ENCODE measurements at regions not wholly inside any gene's neighbourhood (a gene's known extent, or its start where the extent isn't known, plus 50 kb on each side); places are given as distances from the start of the nearest gene placed in this dataset.
"Not testable (repeated sequence)": the region's sequence is repeated elsewhere in the genome, so short reads cannot be mapped to it uniquely, and the experiment has no call there.

DNA sequence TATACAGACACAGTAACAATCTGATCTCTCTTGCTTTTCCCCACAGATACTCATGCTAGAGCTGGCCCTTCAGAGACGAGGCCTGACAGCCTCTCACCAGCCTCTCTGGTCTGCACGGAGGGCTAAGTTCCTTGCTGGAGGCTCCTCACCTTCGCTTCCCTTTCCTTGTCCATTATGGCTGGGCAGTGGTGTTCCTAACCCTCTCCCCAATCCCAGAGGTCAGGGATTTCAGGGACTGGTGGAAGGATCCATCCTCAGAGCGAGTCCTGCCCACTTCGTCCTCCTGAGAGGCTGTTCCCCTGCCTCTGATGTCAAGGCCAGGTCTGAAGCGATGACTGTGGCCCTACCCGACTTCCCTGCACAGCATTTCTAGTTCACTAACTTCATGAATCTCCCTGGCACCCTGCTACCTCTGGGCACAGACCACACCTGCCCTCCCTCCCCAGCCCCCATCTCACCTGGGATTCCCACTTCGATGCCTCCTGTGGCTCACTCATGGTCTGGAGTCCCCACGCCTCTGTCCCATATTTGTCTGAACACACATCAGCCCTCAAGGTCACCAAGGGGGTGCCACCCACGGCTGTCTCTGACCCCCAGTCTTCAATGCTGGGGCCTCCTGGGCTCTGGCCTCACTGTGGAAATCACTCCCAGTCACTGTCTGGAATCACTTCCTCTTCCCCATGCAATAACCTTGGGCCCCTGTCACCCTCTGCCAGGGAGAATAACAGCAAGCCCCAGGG is 124.9 kb upstream of the PRR20G start:
- DNase-seq, result no peak

DNA sequence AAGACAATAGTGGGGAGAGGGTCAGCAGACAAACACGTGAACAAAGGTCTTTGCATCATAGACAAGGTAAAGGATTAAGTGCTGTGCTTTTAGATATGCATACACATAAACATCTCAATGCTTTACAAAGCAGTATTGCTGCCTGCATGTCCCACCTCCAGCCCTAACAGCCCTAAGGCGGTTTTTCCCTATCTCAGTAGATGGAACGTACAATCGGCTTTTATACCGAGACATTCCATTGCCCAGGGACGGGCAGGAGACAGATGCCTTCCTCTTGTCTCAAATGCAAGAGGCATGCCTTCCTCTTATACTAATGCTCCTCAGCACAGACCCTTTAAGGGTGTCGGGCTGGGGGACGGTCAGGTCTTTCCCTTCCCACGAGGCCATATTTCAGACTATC is 124.0 kb upstream of the PRR20G start:
- DNase-seq, result not testable (repeated sequence)

DNA sequence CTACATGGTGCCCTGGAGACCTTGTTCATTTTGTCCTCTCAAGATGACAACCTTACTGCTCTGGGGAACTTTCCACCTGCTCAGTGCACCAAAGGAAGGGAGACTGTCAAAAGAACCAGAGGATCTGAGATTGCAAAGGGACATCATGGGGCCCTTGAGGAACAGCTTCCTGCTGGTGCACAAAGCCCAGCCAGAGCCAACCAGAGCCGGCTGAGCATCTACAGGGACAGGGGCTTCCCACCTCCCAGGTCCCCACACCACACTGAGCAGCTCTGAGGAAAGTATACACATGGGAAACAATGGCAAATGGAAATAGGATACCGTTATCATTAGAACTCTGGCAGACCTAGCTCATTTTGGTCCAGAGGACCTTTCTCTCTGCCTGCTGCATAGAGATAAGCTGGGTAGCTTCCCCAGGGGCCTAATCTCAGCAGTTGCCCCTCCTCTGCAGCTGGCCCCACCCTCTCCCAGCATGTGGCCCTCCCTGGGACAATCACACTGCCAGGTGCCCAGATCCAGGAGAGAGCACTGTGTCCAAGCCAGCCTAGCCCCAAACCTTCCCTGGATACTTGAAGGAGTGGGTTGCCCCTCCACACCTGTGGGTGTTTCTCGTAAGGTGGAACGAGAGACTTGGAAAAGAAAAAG is 123.4 kb upstream of the PRR20G start:
- DNase-seq, result no peak

- DNase-seq, result no peak
Measured at GRCh38 chr3:127410678-127411077, 122.8 kb upstream of the PRR20G start.

DNA sequence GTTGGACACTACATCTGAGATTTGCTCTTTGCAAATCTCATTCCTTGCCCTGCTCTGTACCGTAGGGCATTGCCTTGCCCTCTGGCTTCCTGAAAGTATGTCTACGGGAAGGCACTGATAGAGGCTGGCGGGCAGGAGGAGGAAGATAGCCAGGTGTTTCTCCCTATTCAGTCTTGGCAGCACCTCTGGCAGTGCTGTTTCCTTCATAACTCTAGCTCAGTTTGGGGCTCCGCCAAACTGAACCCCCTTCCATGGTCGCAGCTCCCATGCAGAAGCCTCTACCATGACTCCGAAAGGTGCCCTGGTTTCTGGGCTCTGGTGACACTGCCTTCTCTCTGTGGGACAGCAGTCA is 122.3 kb upstream of the PRR20G start:
- DNase-seq, result no peak

- DNase-seq, result no peak
Measured at GRCh38 chr3:127409421-127410136, 121.7 kb upstream of the PRR20G start.

DNA sequence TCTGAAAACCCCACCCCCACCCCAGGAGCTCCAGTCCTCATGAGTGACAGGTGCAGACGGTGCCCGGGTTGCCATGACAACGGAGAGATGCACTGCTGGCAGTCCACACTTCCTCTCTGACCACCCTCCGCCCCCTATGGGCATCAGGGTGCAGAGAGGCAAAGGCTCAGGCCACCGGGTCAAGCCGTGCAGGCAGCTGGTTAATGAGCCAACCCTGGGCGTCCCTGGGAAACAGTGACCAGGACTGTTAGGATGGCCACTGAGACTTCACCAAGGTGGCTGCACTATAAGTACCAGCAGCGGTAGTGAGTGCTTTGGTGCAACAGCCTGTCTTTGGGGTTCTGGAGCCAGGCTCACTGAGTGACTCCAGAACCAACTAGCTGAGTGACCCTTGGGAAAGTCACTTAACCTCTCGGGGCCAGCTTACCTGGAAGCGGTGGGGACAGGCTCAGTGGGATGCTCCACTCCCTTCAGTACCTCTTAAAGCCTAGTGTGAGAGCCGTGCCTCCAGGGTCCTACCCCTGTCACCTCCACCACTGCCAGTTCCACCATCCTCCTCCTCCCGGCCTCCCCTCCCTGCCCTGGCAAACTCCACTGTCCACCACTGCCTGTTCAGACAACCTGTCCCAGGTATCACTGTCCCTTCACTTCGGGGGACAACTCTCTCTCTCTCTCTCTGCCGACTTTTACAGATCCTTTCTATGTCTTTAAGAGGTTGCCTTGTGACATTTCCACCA is 121.0 kb upstream of the PRR20G start:
- DNase-seq, result no peak

DNA sequence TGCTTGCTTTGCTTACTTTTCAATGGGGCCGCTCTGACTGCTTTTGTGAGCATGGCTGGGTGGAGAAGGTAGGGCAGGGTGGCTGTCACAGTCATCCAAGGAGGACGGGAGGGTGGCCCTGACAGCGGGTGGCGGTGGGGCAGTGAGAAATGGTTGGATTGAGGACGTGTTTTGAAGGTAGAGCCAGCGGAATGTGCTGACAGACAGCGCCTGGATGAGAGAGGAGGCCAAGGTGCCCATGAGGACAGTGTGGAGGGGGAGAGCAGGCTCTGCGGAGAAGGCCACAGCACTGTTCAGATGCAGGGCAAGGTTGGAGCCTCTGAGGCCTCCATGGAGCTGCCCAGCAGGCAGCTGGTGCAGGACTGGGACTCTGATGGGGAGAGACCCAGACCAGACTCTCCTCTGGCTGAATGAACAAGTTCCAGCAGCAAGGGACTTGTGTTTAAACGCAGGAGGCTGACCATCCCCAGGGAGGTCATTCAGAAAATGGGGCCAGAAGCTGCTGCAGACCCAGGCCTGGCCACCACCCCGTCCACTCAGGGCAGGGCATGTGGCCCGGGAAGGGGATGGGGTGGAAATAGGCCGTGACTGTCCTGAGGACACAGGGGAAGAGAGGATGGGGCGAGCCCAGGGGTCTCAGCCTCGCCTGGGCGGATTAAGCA is 120.3 kb upstream of the PRR20G start:
- DNase-seq, result no peak

GRCh38 chr3:127407026-127407939 is 119.4 kb upstream of the PRR20G start:
- DNase-seq, result no peak

- no peak for DNase-seq
Measured at GRCh38 chr3:127406309-127407025, 118.6 kb upstream of the PRR20G start.

- no peak for DNase-seq
Measured at GRCh38 chr3:127405791-127406190, 117.9 kb upstream of the PRR20G start.

DNA sequence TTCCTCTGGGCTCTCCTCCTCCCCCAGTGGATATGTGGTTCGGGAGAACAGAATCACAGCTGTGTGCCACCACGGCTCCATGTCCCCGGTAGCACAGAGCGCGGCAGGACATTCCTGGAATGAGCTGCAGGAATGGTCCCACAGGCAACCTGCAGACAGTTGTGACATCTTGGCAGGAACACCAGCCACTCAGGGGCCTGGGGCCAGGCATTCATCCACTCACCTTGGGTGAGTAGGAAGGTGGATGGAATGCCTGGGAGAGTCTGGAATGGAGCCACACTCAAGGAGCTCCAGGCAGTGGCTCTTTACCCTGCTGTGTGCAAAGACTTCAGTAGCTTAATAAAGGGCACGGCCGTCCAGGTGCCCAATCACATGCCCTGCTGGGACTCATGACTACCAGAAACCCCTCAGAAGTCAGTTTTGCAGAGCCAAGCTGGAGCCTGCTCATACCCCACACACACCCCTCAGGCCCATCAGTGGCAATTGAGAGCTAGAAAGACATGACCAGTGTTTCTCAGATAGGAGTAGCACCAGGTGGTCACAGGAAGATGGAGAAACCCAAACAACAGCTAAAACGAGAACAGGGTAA is 117.3 kb upstream of the PRR20G start:
- DNase-seq, result no peak

GRCh38 chr3:127404221-127405009 is 116.6 kb upstream of the PRR20G start:
- DNase-seq, result no peak

GRCh38 chr3:127403795-127404194 is 115.9 kb upstream of the PRR20G start:
- DNase-seq, result no peak

GRCh38 chr3:127399154-127399553 is 111.3 kb upstream of the PRR20G start:
- no peak for DNase-seq

DNA sequence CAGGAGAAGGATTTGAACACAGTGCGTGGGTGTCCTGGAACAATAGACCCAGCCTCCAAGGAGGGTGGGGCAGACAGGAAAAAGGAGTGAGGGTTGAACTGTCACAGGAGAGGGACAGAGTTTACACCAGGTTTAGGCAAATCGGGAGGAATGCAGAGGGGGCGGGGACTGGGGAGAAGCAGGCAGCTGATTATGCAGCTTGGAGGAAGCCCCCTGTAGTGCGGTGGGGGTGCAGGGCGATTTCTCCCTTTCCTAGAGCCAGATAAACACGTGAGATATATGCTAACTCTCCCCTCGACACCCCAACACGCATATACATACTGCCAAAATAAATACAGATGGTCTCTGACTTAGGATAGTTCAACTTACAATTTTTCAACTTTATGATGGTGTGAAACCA is 108.6 kb upstream of the PRR20G start:
- DNase-seq, result no peak

DNA sequence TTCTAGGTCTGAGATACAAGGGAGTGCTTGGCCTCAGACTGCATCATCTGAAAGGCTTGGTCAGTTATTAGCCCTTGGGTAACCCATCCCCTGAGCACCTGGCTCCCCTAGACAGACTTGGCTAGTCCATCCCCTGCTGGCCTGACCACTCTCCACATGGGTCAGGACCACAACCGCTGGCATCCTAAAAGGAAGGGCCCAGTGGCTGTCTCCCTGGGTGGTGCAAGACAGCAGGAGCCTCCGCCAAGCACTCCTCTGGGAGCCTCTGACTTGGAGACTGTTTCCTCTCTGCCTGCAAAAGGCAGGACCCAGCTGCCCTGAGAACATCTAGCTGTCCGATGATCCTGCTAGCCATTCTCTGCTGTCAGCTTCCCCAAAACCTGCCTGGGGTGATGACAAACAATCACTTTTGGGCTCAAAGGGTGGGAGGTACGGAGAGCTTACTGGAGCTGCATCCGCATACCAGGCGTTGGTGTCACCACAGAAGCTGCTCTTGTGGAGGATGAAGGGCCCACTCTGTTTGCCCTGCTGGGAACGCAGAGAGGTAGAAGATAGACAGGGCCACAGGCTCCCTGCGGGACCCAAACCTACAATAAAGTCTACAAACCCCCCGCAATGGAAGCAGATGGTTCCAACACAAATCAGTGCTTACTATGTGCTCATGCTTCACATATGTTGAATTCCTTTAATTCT is 108.0 kb upstream of the PRR20G start:
- no peak for DNase-seq

GRCh38 chr3:127394984-127395662 is 107.3 kb upstream of the PRR20G start:
- DNase-seq, result no peak

GRCh38 chr3:127394031-127394430 is 106.2 kb upstream of the PRR20G start:
- no peak for DNase-seq

Measured in stimulated activated CD4-positive, alpha-beta T cell treated with anti-CD3 and anti-CD28 coated beads, Interleukin-4, amount 100 ng/mL, for 1 hour (primary cell).